Panc1 (cell line): ENCODE measurements at regions not wholly inside any gene's neighbourhood (a gene's known extent, or its start where the extent isn't known, plus 50 kb on each side); places are given as distances from the start of the nearest gene placed in this dataset.

Source experiments
- ATAC-seq: fragments of 200-7000 bp; cut with Tn5 transposase; 2 replicates; pipeline ENCODE4 v1.9.1; 2020; ENCODE audit warnings: mild to moderate bottlenecking, moderate library complexity
- BruUV-seq: library from RNA; stranded (reverse); fragments of 400-500 nt; replicated peaks from 2 replicates; lab custom pipeline; 2021; lab: Mats Ljungman, UMichigan
- CTCF ChIA-PET: fragments of 300-600 bp; sonication (Branson Sonifier 250); formaldehyde crosslinking; loops from one replicate; lab custom pipeline; 2022; ENCODE audit warnings: antibody characterized with exemption; lab: Charles Lee
- POLR2A ChIA-PET: fragments of 300-600 bp; sonication (Branson Sonifier 250); formaldehyde crosslinking; loops from one replicate; lab custom pipeline; 2022; ENCODE audit warnings: antibody characterized with exemption; lab: Charles Lee
- DNase-seq: peaks from one replicate; pipeline ENCODE4 v3.0.0-alpha.2; 2010; ENCODE audit warnings: low read depth, low spot score
- H3K27ac ChIP-seq: 2 replicates; pipeline ENCODE4 v1.5.1; 2011; ENCODE audit warnings: mild to moderate bottlenecking, low read length, inconsistent platforms
- H3K27me3 ChIP-seq: fragments of 200-500 bp; sonication (Bioruptor generic); 2 replicates; pipeline ENCODE4 v1.6.0; 2014; ENCODE audit warnings: low read length, inconsistent platforms; ENCODE audit not compliant: control insufficient read depth, insufficient read depth
- H3K36me3 ChIP-seq: fragments of 200-500 bp; sonication (Bioruptor generic); 2 replicates; pipeline ENCODE4 v1.5.1; 2014; ENCODE audit warnings: inconsistent platforms, mild to moderate bottlenecking, low read length, moderate library complexity; ENCODE audit not compliant: control insufficient read depth, insufficient read depth
- H3K4me1 ChIP-seq: 2 replicates; pipeline ENCODE4 v1.5.1; 2011; ENCODE audit warnings: inconsistent platforms, mild to moderate bottlenecking, low read length, moderate library complexity; ENCODE audit not compliant: control insufficient read depth, insufficient read depth
- H3K4me3 ChIP-seq, 2 experiments: 2 replicates each; pipeline ENCODE4 v1.5.1; 2011 to 2012; ENCODE audit warnings: low read depth in 2 of 2, low read length in 2 of 2, mild to moderate bottlenecking in 2 of 2, inconsistent platforms in 1 of 2, moderate library complexity in 1 of 2
- H3K9me3 ChIP-seq: fragments of 200-500 bp; sonication (Bioruptor generic); 2 replicates; pipeline ENCODE4 v1.5.1; 2014; ENCODE audit warnings: low read depth, mild to moderate bottlenecking, inconsistent platforms, low read length, moderate library complexity; ENCODE audit not compliant: control insufficient read depth, insufficient read depth
- POLR2AphosphoS5 ChIP-seq: IDR thresholded peaks from 2 replicates; pipeline ENCODE4 v1.6.1; 2012; ENCODE audit warnings: mild to moderate bottlenecking, low read depth, low read length, moderate library complexity
- SIN3A ChIP-seq: IDR thresholded peaks from 2 replicates; pipeline ENCODE4 v1.6.1; 2012; ENCODE audit warnings: low read depth, mild to moderate bottlenecking, low read length, moderate library complexity, borderline replicate concordance; ENCODE audit not compliant: insufficient read depth
- TCF7L2 ChIP-seq: IDR thresholded peaks from 2 replicates; pipeline ENCODE4 v1.6.1; 2011; ENCODE audit warnings: mild to moderate bottlenecking, low read depth, low read length, inconsistent platforms
- in situ Hi-C: cut with HindIII; loops from 2 replicates; pipeline ENCODE4 v1.10.0; 2016; ENCODE audit warnings: low sequenced_read_pairs, low pct_unique_long_range_greater_than_20kb
- intact Hi-C: fragments of 100-400 bp; cut with micrococcal nuclease; formaldehyde crosslinking; loops from one replicate; pipeline ENCODE4 v1.10.0; 2022; ENCODE audit not compliant: unreplicated experiment
- TF ChIP-seq, protein P1 (sequence below), 2 experiments: IDR thresholded peaks; 2 replicates each; pipeline ENCODE4 v1.6.1; 2011 to 2012; ENCODE audit warnings: low read depth in 2 of 2, control low read depth in 1 of 2, low read length in 1 of 2, mild to moderate bottlenecking in 1 of 2, moderate library complexity in 1 of 2; ENCODE audit not compliant: insufficient read depth in 1 of 2
- TF ChIP-seq, protein P2 (sequence below): fragments of 450-650 bp; IDR thresholded peaks from 2 replicates; pipeline ENCODE4 v1.5.1; 2017; ENCODE audit warnings: mild to moderate bottlenecking

DNA sequence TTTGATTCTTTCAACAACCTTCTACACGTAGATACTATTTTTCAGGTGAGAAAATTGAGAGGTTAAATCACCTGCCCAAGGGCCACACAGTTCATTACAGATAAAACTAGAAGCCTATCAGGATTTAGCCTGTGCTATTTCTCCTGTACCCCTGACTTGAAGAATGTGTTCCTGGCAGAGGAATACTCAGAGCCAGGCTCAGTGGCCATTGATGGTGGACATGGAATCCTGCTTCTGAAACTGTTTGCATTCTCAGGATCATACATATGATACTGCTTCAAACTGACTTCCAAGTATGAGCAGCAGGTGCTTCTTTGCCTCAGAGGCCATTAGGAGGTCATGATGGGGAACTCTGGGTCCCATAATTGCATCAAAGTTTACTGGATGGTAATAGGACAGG is 348.6 kb downstream of the ADRA2A start:
- POLR2A ChIA-PET = no interaction called here
- BruUV-seq = no TSS peak
- no peak for DNase-seq

DNA sequence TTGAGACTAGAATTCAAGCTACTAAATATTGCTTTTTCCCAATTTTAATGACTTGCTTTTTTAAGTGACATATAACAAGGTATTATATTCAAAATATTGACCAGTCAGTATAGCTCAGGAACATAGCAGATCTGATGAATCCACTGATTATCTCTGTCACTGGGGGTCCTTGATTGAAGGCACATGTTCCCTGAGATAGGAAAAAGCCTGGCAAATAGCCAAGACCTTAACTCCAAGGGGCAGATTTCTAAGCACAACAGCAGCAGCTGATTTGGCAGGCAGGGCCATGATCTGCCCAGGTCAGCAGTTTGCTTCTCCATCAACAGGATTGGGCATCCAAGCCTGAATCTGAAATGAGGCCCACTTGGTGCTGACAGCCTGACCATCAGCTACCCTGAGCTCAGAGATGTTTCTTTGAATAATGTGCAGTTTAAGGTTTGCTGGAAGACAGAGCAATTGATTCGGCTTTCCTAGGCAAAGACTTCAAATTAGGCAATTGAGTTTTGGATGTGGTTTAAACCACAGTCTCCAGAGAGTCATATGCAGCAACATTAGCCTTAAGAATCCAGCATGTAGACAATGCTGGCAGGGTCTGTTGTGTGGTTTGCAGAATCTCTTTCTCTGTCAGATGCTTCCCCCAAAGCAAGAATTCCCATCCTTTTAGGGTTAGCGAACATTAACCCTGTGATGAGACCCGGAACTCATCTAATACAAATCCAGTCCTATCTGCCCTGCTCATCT is 352.6 kb downstream of the ADRA2A start:
- H3K4me3 ChIP-seq = no peak overlapping the region
- H3K9me3 ChIP-seq = no peaks in the 10 kb centered on the region
- no peaks in the 10 kb centered on the region for H3K27me3 ChIP-seq
- intact Hi-C loops (no loop called here), in situ Hi-C loops (no loop called here)
- POLR2A ChIA-PET = no interaction called here
- CTCF ChIA-PET = no interaction called here
- H3K27ac ChIP-seq = no peak overlapping the region
- H3K4me1 ChIP-seq = no peaks in the 10 kb centered on the region
- BruUV-seq = no TSS peak
- TF ChIP-seq TCF7L2 = no peak
- TF ChIP-seq, protein P1, sequence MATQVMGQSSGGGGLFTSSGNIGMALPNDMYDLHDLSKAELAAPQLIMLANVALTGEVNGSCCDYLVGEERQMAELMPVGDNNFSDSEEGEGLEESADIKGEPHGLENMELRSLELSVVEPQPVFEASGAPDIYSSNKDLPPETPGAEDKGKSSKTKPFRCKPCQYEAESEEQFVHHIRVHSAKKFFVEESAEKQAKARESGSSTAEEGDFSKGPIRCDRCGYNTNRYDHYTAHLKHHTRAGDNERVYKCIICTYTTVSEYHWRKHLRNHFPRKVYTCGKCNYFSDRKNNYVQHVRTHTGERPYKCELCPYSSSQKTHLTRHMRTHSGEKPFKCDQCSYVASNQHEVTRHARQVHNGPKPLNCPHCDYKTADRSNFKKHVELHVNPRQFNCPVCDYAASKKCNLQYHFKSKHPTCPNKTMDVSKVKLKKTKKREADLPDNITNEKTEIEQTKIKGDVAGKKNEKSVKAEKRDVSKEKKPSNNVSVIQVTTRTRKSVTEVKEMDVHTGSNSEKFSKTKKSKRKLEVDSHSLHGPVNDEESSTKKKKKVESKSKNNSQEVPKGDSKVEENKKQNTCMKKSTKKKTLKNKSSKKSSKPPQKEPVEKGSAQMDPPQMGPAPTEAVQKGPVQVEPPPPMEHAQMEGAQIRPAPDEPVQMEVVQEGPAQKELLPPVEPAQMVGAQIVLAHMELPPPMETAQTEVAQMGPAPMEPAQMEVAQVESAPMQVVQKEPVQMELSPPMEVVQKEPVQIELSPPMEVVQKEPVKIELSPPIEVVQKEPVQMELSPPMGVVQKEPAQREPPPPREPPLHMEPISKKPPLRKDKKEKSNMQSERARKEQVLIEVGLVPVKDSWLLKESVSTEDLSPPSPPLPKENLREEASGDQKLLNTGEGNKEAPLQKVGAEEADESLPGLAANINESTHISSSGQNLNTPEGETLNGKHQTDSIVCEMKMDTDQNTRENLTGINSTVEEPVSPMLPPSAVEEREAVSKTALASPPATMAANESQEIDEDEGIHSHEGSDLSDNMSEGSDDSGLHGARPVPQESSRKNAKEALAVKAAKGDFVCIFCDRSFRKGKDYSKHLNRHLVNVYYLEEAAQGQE (IDR thresholded peaks at IDR 0.05; ENCODE audit: insufficient read depth in 1 of 2, low read depth in 2 of 2, low read length in 1 of 2) = no peak
- TF ChIP-seq, protein P2, sequence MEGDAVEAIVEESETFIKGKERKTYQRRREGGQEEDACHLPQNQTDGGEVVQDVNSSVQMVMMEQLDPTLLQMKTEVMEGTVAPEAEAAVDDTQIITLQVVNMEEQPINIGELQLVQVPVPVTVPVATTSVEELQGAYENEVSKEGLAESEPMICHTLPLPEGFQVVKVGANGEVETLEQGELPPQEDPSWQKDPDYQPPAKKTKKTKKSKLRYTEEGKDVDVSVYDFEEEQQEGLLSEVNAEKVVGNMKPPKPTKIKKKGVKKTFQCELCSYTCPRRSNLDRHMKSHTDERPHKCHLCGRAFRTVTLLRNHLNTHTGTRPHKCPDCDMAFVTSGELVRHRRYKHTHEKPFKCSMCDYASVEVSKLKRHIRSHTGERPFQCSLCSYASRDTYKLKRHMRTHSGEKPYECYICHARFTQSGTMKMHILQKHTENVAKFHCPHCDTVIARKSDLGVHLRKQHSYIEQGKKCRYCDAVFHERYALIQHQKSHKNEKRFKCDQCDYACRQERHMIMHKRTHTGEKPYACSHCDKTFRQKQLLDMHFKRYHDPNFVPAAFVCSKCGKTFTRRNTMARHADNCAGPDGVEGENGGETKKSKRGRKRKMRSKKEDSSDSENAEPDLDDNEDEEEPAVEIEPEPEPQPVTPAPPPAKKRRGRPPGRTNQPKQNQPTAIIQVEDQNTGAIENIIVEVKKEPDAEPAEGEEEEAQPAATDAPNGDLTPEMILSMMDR = no peak
- no peak for TF ChIP-seq POLR2AphosphoS5
- no peak for TF ChIP-seq SIN3A
- H3K36me3 ChIP-seq = no peaks in the 10 kb centered on the region
- ATAC-seq (no peak), DNase-seq (no peak)

More for the DNA sequence above, 348.6 kb downstream of the ADRA2A start:
- Histone ChIP-seq H3K9me3 (no peaks in the 10 kb centered on the region), H3K4me1 (no peaks in the 10 kb centered on the region), H3K27ac (no peak overlapping the region), H3K4me3 (no peak overlapping the region), H3K27me3 (no peaks in the 10 kb centered on the region), H3K36me3 (no peaks in the 10 kb centered on the region)
- CTCF ChIA-PET = no interaction called here
- in situ Hi-C loops (no loop called here), intact Hi-C loops (no loop called here)
- TF ChIP-seq TCF7L2 (no peak), SIN3A (no peak), POLR2AphosphoS5 (no peak)
- TF ChIP-seq, protein P2 = no peak
- ATAC-seq = no peak
